ENCODE measurements at regions not wholly inside any gene's neighbourhood (a gene's known extent, or its start where the extent isn't known, plus 50 kb on each side); places are given as distances from the start of the nearest gene placed in this dataset.

GRCh38 chr16:47925811-47926460 is 229.9 kb downstream of the ABCC12 start:
- Mint-ChIP-seq H3K4me1 (ENCODE audit: unreplicated experiment) (no peaks in the 10 kb centered on the region), H3K36me3 (no peaks in the 10 kb centered on the region), H3K27ac (no peak overlapping the region), H3K9me3 (no peaks in the 10 kb centered on the region), H3K27me3 (peaks cover 3% of the 10 kb centered on the region), H3K4me3 (no peak overlapping the region)
- TF ChIP-seq CTCF (conservative IDR thresholded peaks at IDR 0.05) = no peak
- no peak for DNase-seq (ENCODE audit: extremely low spot score, unreplicated experiment)

GRCh38 chr16:47924950-47925349 is 230.8 kb downstream of the ABCC12 start:
- Mint-ChIP-seq H3K4me1 (ENCODE audit: unreplicated experiment) (no peaks in the 10 kb centered on the region), H3K36me3 (no peaks in the 10 kb centered on the region), H3K9me3 (no peaks in the 10 kb centered on the region), H3K27me3 (peaks cover 3% of the 10 kb centered on the region), H3K27ac (no peak overlapping the region), H3K4me3 (no peak overlapping the region)
- TF ChIP-seq CTCF (conservative IDR thresholded peaks at IDR 0.05) = no peak
- DNase-seq (ENCODE audit: extremely low spot score, unreplicated experiment) = no peak

- no peak for TF ChIP-seq CTCF (conservative IDR thresholded peaks at IDR 0.05)
- Mint-ChIP-seq H3K27ac (no peak overlapping the region), H3K36me3 (no peaks in the 10 kb centered on the region), H3K4me3 (no peak overlapping the region), H3K9me3 (no peaks in the 10 kb centered on the region), H3K4me1 (ENCODE audit: unreplicated experiment) (no peaks in the 10 kb centered on the region), H3K27me3 (peaks cover 3% of the 10 kb centered on the region)
- no peak for DNase-seq (ENCODE audit: extremely low spot score, unreplicated experiment)
Measured at GRCh38 chr16:47921535-47921934, 234.3 kb downstream of the ABCC12 start.

GRCh38 chr16:47920709-47921108 is 235.1 kb downstream of the ABCC12 start:
- Mint-ChIP-seq H3K27me3 (peaks cover 3% of the 10 kb centered on the region), H3K27ac (no peak overlapping the region), H3K36me3 (no peaks in the 10 kb centered on the region), H3K9me3 (no peaks in the 10 kb centered on the region), H3K4me3 (no peak overlapping the region), H3K4me1 (ENCODE audit: unreplicated experiment) (no peaks in the 10 kb centered on the region)
- no peak for DNase-seq (ENCODE audit: extremely low spot score, unreplicated experiment)
- TF ChIP-seq CTCF (conservative IDR thresholded peaks at IDR 0.05) = no peak

- Mint-ChIP-seq H3K4me1 (ENCODE audit: unreplicated experiment) (no peaks in the 10 kb centered on the region), H3K36me3 (no peaks in the 10 kb centered on the region), H3K9me3 (no peaks in the 10 kb centered on the region), H3K27me3 (peaks cover 2% of the 10 kb centered on the region), H3K4me3 (no peak overlapping the region), H3K27ac (no peak overlapping the region)
- no peak for TF ChIP-seq CTCF (conservative IDR thresholded peaks at IDR 0.05)
- DNase-seq (ENCODE audit: extremely low spot score, unreplicated experiment) = no peak
Measured at GRCh38 chr16:47917118-47917517, 238.7 kb downstream of the ABCC12 start.

GRCh38 chr16:47916266-47916665 is 239.5 kb downstream of the ABCC12 start:
- H3K27ac Mint-ChIP-seq = no peak overlapping the region
- H3K4me1 Mint-ChIP-seq (ENCODE audit: unreplicated experiment) = no peaks in the 10 kb centered on the region
- H3K4me3 Mint-ChIP-seq = no peak overlapping the region
- no peak for DNase-seq (ENCODE audit: extremely low spot score, unreplicated experiment)
- no peak for TF ChIP-seq CTCF (conservative IDR thresholded peaks at IDR 0.05)
- no peaks in the 10 kb centered on the region for H3K9me3 Mint-ChIP-seq
- peaks cover 2% of the 10 kb centered on the region for H3K27me3 Mint-ChIP-seq
- no peaks in the 10 kb centered on the region for H3K36me3 Mint-ChIP-seq
